GM18505 (cell line): ENCODE measurements at regions not wholly inside any gene's neighbourhood (a gene's known extent, or its start where the extent isn't known, plus 50 kb on each side); places are given as distances from the start of the nearest gene placed in this dataset.

Source experiments
- ATAC-seq: cut with Tn5 transposase; IDR thresholded peaks from one replicate; pipeline ENCODE4 v1.9.1; 2021; ENCODE audit not compliant: unreplicated experiment
- POLR2A ChIP-seq: IDR thresholded peaks from 4 replicates; pipeline ENCODE4 v1.6.1; 2011; ENCODE audit warnings: borderline replicate concordance; ENCODE audit not compliant: insufficient read depth, insufficient read length; ENCODE audit errors: extremely low read depth

DNA sequence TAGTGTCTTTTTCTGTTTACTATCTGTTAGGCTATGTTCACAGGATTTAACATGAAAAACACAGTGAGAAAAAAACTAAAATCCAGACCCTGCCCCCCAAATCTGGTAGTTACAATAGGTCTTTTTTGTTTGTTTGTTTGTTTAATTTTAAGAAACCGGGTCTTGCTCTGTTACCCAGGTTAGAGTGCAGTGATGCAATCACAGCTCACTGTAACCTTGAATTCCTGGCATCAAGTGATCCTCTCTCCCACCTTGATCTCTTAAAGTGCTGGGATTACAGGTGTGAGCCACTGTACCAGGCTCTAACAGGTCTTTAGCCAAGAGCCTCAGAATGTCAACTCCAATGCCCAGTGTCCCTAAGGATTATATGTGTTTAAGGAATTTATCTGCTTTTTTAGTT, 88.0 kb upstream of the GOLIM4 start:
- no peak for TF ChIP-seq POLR2A
- ATAC-seq: no peak

DNA sequence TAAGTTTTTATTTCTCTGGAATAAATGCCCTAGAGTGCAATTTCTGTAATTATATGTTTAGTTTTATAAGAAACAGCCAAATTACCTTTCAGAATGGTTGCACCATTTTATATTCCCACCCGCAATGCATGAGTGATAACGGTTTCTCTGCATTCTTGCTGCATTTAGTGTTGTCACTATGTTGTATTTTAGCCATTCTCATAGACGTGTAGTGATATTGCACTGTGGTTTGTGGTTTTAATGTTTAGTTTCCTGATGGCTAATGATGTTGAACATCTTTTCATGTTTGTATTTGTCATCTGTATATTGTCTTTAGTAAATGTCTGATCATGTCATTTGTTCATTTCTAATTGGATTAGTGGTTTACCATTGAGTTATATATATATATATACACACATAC, 73.0 kb upstream of the GOLIM4 start:
- no peak for ATAC-seq
- no peak for TF ChIP-seq POLR2A

DNA sequence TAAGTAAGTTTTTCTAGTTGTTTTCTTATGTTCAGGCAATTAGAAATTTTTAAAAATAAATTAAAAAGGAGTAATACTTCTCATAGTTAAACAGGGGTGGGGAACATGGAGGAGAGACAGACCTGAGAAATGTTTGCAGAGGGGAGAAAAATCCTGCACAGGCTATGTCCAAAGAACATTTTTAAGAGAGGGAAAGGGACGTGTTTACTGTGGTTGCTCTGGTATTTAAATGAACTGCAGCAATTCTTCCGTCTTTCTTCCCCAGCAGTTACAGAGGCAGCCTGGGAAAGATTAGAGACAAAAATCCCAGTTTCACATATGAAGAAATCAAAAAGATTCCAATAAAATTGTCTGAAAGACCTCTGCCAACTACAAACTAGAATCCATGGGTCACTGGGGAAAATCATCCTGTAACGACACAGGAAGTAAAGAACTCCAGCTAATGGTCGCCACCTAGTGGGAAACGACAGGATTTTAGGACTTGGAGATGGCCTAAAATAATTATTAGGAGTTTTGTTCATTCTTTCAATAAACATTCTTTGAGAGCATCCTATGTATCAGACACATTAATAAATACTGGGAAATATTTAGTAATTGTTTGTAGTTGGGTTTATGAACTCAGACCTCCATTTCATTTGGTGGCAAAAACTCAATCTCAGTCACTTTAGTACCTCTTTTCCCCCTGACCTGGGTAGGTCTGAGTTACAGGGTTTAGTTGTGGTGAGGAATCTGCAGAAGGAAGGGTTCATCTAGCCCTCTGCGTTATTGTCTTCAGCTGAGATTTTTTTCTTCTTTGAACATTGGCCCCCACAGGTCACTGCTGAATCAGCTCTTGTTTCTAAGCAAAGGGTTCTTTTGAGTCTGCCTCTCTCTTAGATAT, 69.9 kb upstream of the GOLIM4 start:
- ATAC-seq: peak; percentile 76
- no peak for TF ChIP-seq POLR2A

DNA sequence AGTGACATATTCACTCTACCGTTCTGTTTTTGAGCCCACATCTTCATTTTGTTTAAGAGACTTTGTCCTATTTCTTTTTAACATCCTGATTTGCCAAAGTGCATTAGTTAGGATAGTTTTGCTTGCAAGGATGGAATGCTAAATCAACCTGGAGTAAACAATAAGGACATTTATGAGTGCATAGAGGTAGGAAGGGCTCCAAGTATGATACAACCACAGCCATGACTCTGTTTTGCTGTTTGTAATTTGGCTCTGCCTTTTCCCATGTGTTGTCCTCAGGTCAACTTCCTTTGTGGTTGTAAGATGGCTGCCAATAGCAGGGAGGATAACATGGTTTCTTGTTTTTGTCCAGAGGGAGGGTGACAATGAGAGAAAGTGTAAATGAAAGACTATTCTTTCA, 66.4 kb upstream of the GOLIM4 start:
- no peak for TF ChIP-seq POLR2A
- ATAC-seq: no peak

DNA sequence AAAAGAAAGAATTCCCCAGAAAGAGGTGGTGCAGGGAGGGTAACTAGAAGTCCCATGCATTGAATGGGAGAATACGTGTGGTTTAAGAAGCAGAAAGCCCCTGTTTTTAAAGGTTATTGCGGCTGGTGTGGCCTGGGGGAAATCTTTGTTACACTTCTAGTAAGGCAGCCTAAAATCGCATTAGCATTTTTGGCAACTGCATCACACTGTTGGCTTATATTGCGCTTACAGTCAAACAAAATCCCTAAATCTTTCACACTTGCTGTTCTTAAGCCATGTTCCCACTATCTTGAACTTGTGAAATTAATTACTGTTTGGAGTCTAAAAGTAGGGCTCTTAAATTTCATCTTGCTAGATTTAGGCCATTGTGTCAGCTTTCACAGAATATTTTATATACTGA, 66.0 kb upstream of the GOLIM4 start:
- ATAC-seq: no peak
- no peak for TF ChIP-seq POLR2A

DNA sequence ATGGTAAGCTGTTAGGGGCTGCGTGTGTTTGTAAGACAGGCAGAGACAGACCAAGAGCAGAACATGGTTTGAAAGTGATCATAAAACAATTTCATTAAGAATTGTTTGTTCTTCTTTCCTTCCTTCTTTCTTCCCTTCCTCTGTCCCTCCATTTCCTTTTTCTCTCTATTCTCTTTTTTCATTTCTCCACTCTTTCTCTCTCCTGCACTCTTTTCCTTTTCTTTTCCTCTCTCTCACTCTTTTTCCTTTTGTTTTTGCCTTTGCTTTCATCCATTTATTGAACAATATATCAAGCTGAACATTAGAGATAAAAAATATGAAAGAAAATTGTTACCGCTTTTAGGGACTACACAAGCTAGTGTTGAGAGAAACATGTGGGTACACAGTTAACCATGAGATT, 62.2 kb upstream of the GOLIM4 start:
- TF ChIP-seq POLR2A: no peak

DNA sequence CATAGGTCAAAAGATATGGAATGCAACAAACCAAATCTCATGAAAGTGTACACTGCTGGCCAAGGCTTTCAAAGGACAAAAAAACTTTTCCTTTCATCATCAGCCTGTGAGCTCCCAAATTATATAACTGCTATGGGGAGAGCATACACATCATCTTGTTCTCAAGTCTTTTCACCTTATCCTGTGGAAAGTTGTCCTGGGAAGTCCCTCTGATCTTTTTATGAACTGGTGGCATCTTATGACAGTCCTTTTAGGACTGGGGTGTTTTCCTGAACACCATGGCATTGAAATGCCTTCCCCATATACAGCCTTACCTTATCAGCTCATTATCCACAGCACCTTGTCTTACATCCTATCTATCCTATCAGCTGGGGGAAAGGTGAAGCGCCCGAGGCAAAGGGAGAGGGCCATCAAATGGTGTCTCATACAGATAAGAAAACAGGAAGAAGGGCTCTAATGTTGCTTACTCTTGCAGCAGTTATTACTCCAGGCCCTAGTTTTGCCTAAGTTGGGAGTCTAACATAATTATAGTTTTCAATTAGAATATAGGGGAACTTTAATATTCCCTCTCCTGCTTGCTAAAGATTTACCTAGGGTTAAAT, 61.5 kb upstream of the GOLIM4 start:
- no peak for ATAC-seq
- TF ChIP-seq POLR2A: no peak

More for the DNA sequence above, 62.2 kb upstream of the GOLIM4 start:
- ATAC-seq: no peak

DNA sequence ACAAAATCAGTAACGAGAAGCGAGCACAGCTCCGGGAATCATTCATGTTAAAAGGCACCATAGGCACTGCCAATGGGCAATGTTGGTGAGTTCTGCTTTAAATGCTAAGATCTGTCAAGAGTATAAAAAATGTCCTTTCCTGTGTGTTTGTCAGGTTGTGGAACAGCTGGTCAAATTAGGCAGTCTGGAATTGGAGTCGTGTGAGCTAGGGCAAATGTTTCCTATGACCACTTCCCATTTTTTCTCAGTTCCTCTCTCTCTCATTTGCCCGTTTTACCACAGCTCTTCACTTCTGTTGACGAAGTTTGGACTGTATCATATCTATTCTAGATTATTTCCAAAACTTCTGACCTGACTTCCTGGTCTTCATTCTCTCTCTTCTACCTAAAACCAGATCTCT, 60.8 kb upstream of the GOLIM4 start:
- no peak for TF ChIP-seq POLR2A
- peak; percentile 57 for ATAC-seq

DNA sequence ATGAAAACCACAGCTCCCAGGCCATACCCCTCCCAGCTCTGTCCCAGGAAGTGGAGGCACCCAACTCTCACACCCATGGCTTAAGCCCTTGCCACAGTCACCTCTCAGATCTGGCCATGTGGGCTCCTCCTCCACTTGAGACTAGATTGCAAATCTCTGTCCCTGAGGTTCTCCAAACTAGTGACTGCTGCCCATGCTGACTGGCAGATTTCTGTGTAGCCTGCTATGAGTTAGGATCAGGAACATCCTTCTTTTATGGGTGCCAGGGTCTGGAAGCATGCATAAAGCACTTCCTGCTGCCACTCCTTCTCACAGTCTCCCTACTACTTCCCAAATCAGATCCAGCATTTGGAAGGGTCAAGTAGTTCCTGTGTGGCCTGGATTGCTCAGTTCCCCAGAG, 59.6 kb upstream of the GOLIM4 start:
- TF ChIP-seq POLR2A: no peak
- no peak for ATAC-seq

DNA sequence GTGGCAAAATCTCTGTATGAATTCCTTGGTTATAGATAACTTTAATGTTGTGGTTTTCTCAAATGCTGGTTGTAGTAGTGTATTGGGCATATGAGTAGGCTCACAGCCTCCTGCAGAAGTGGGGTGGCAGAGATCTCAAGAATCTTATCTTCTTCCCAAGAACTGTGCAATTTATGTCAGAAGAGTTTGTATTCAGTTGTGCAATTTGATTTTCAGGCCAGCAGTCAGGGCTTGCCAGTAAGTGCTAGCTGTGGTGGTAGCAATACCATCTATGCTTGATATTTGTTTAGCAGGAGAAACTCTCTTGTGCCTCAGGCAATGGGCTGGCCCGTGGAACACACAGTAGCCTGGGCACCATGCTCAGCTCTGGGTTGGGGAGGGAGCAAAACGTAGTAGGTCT, 58.4 kb upstream of the GOLIM4 start:
- no peak for TF ChIP-seq POLR2A
- no peak for ATAC-seq

DNA sequence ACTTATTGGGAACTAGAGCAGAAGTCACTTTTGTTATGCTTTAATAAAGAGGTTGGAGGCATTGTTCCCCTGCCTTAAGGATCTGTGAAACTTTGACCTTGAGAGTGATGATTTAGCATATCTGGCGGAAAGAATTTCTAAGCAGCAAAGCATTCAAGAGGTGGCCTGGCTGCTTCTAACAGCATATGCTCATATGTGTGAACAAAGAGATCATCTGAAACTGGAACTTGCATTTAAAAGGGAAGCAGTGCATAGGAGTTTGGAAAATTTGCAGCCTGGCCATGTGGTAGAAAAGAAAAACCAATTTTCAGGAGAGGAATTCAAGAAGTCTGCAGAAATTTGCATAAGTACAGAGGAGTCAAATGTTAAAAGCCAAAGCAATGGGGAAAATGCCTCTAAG, 56.4 kb upstream of the GOLIM4 start:
- TF ChIP-seq POLR2A: no peak
- ATAC-seq: no peak
